ENCODE measurements at regions not wholly inside any gene's neighbourhood (a gene's known extent, or its start where the extent isn't known, plus 50 kb on each side); places are given as distances from the start of the nearest gene placed in this dataset.
A peak's percentile ranks its signal among the peaks of the same experiment; 100 is the strongest.

- DNase-seq (ENCODE audit: low spot score) = no peak
These were observed 440.1 kb downstream of the ZEB2 start for GRCh38 chr2:144079803-144080202.

GRCh38 chr2:144078802-144079724, 440.9 kb downstream of the ZEB2 start:
- no peak for DNase-seq (ENCODE audit: low spot score)

GRCh38 chr2:144078106-144078505, 441.8 kb downstream of the ZEB2 start:
- peak; percentile 25 for DNase-seq (ENCODE audit: low spot score)

DNA sequence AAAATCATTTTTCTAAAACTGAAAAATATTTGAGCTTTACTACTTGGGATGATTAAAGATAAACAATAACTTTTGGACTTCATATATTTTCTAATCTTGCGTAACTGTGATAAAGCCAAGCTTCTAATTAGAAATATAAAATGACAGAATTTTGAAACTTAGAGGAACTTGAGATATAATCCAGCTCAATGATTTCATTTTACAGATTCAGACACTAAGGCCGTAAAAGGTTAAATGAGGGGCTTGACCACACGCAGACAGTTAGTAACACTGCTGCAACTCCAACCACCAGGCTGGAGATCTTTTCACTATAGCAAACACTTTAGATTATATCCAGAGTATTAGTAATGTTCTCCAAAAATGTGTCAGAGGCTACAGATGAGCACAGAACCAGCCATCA, 445.5 kb downstream of the ZEB2 start:
- no peak for DNase-seq (ENCODE audit: low spot score)

- no peak for DNase-seq (ENCODE audit: low spot score)
These were observed 448.5 kb downstream of the ZEB2 start for GRCh38 chr2:144071461-144071860.

- DNase-seq (ENCODE audit: low spot score) = peak; percentile 52
These were observed 452.4 kb downstream of the ZEB2 start for GRCh38 chr2:144067506-144067905.

DNA sequence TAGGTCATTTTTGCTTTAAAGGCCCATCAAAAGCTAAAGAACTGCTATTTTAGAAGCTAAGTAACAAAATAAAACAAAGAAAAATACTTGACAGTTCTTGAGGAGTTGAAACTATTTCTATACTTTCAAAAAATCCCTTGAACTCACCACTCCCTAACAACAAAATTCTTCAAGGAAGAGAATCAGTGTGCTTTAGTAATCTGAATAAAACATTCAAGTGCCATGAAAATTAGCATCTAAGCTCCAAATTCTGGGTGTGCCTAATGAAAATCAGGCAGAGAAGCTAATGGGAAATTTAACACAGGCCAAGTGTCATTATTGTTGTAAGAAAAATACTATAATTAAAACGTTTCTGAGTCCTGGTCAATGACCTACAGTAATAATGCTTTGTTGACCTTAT, 456.3 kb downstream of the ZEB2 start:
- no peak for DNase-seq (ENCODE audit: low spot score)

- no peak for DNase-seq (ENCODE audit: low spot score)
These were observed 465.0 kb downstream of the ZEB2 start for GRCh38 chr2:144054911-144055310.

GRCh38 chr2:144052083-144052482, 467.8 kb downstream of the ZEB2 start:
- no peak for DNase-seq (ENCODE audit: low spot score)

DNA sequence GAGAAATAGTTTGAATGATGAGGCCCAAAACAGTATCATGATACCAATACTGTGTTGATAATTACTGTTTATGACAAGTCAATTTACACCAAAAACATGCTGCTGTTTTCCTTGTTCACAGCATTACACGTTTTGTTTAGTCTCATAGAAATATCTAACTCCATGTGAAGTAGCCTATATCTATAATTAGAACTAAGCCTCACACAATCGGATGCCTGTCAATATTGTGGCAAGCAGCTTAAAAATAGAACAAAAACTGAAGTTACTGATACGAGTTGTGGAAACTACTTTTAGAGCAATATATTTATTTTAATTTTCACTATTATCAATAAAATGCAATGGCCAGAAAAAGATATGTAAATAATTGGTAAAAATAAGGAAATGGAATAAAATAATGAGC, 470.8 kb downstream of the ZEB2 start:
- no peak for DNase-seq (ENCODE audit: low spot score)

- DNase-seq (ENCODE audit: low spot score) = no peak
These were observed 471.3 kb downstream of the ZEB2 start for GRCh38 chr2:144048631-144049060.

- DNase-seq (ENCODE audit: low spot score) = no peak
These were observed 477.2 kb downstream of the ZEB2 start for GRCh38 chr2:144042751-144043150.

- no peak for DNase-seq (ENCODE audit: low spot score)
These were observed 478.3 kb downstream of the ZEB2 start for GRCh38 chr2:144041612-144042011.

DNA sequence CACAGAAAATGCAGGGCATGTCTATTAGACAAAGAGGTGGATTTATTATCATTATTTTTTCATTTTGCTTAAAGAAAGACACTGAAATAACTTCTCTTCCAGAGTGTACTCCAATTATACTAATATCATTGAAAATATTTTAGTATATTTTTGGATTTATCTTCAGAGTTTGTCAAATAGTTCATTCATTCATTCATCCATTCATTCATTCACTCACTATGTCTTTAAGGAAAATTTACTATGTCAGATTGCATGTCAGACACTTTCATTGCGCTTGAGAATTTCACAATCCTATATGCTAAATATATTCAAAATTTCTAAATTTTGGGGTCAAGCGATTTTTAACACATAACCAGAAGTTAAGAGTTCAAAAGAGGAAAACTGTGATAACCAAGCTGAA, 479.1 kb downstream of the ZEB2 start:
- no peak for DNase-seq (ENCODE audit: low spot score)

GRCh38 chr2:144032566-144032965, 487.4 kb downstream of the ZEB2 start:
- no peak for DNase-seq (ENCODE audit: low spot score)

- DNase-seq (ENCODE audit: low spot score) = peak; percentile 48
These were observed 489.1 kb downstream of the ZEB2 start for GRCh38 chr2:144030791-144031190.

DNA sequence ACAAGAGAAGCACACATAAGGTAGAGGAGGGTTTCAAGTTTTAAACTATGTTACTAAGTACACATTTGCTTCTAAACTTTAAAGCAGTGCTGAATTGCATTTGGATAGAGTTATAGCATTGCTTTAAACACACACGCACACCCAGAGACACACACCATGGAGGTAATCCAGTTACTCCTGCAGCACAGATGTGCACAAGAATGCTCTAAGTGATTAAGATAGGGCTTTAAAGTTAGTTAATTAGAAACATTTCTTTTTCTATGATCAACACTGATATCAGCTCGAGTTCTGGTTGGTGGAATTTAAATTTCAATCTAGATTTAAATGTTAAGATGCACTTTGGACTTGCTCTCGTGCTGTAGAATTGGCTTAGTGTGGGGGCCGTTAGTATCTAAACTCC, 492.3 kb downstream of the ZEB2 start:
- no peak for DNase-seq (ENCODE audit: low spot score)

GRCh38 chr2:144026753-144027152, 493.2 kb downstream of the ZEB2 start:
- no peak for DNase-seq (ENCODE audit: low spot score)

GRCh38 chr2:144020047-144020446, 499.9 kb downstream of the ZEB2 start:
- DNase-seq (ENCODE audit: low spot score) = no peak

- DNase-seq (ENCODE audit: low spot score) = no peak
These were observed 504.2 kb downstream of the ZEB2 start for GRCh38 chr2:144015655-144016245.

DNA sequence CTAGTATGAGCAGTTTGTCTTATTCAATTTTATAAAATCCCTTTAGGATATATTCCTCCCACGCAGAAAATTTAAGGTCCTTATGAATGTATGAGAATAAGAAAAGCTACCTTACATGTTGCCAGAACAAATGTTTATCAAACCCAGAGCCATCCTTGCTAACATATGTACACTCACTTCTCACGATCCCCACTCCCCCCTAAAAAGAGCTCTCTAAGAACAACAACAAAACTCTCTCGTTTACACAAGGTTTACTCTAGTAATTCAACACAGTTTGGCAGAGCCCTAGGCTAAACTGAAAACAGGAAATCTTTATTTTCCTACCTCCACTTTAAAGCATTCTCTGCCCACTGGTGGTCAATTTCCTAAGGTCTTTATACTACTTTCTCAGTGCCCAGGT, 504.9 kb downstream of the ZEB2 start:
- DNase-seq (ENCODE audit: low spot score) = no peak

DNA sequence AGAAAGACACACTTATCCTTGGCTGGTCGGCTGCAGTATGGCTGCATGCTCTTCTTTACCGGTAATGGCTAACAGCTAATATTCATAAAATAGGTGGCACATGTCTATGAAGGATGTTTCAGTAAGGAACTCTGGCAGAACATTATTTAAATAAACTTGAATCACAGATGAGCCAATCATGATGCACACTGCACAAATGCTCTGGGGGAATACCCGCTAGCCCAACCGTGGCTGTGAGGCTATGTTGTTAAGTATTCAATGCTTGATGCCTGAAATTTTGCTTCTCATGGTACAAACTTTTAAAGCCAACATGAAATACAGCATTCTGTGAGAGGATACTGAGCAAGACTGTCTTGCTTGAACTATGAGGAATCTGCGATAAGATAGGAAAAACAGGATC, 505.8 kb downstream of the ZEB2 start:
- DNase-seq (ENCODE audit: low spot score) = no peak

GRCh38 chr2:144012304-144012703, 507.6 kb downstream of the ZEB2 start:
- no peak for DNase-seq (ENCODE audit: low spot score)

GRCh38 chr2:144011553-144011952, 508.4 kb downstream of the ZEB2 start:
- no peak for DNase-seq (ENCODE audit: low spot score)
